K562 (cell line): ENCODE measurements at regions not wholly inside any gene's neighbourhood (a gene's known extent, or its start where the extent isn't known, plus 50 kb on each side); places are given as distances from the start of the nearest gene placed in this dataset.
A peak's percentile ranks its signal among the peaks of the same experiment; 100 is the strongest.

Source experiments
- CBX5 ChIP-seq: IDR thresholded peaks from 2 replicates; pipeline ENCODE4 v1.6.1; 2014; ENCODE audit warnings: low read depth, borderline replicate concordance
- CBX8 ChIP-seq: fragments of 200-600 bp; sonication (generic); IDR thresholded peaks from 2 replicates; pipeline ENCODE4 v1.6.1; 2012; ENCODE audit warnings: borderline replicate concordance, mixed run types, low read depth, mild to moderate bottlenecking, moderate library complexity, mixed read lengths, low read length, control low read depth, inconsistent platforms; ENCODE audit not compliant: poor library complexity, severe bottlenecking; ENCODE audit errors: extremely low read depth
- CHD1 ChIP-seq: fragments of 200-600 bp; sonication (generic); IDR thresholded peaks from one replicate; pipeline ENCODE4 v1.6.1; 2012; ENCODE audit warnings: mild to moderate bottlenecking, moderate library complexity, low read length, inconsistent platforms
- CREM ChIP-seq: IDR thresholded peaks from 2 replicates; pipeline ENCODE4 v1.6.1; 2014; ENCODE audit warnings: antibody characterized with exemption, low read depth
- CSDE1 ChIP-seq, 2 experiments: fragments of 450-650 bp; IDR thresholded peaks; 2 replicates each; pipeline ENCODE4 v1.6.1; 2016; ENCODE audit warnings: mild to moderate bottlenecking in 1 of 2
- E4F1 ChIP-seq: fragments of 250-450 bp; sonication (Bioruptor Pico); IDR thresholded peaks from 2 replicates; pipeline ENCODE4 v1.5.0; 2021; ENCODE audit warnings: mild to moderate bottlenecking, borderline replicate concordance
- ELF4 ChIP-seq: fragments of 450-650 bp; formaldehyde crosslinking; IDR thresholded peaks from 2 replicates; pipeline ENCODE4 v1.4.0; 2022; ENCODE audit warnings: missing genetic modification characterization
- GABPB2 ChIP-seq: fragments of 250-450 bp; sonication (Bioruptor Pico); conservative IDR thresholded peaks from 2 replicates; pipeline ENCODE4 v1.5.1; 2021; ENCODE audit warnings: mild to moderate bottlenecking
- MGA ChIP-seq: fragments of 450-650 bp; IDR thresholded peaks from 2 replicates; pipeline ENCODE4 v1.6.1; 2016; ENCODE audit warnings: mild to moderate bottlenecking, moderate library complexity
- MTA2 ChIP-seq: fragments of 450-650 bp; IDR thresholded peaks from 2 replicates; pipeline ENCODE4 v1.6.1; 2016; ENCODE audit warnings: low read depth
- MTA3 ChIP-seq: fragments of 450-650 bp; formaldehyde crosslinking; IDR thresholded peaks from 2 replicates; pipeline ENCODE4 v1.6.1; 2017; ENCODE audit warnings: mild to moderate bottlenecking, borderline replicate concordance
- NFIX ChIP-seq: fragments of 250-450 bp; sonication (Bioruptor Pico); IDR thresholded peaks from 2 replicates; pipeline ENCODE4 v1.4.0; 2020; ENCODE audit warnings: low read depth, mild to moderate bottlenecking, moderate library complexity
- PPARD ChIP-seq: fragments of 250-450 bp; sonication (Bioruptor Pico); IDR thresholded peaks from 2 replicates; pipeline ENCODE4 v1.8.0; 2022; ENCODE audit warnings: inconsistent platforms, mild to moderate bottlenecking, moderate library complexity
- ZEB2 ChIP-seq: fragments of 450-650 bp; IDR thresholded peaks from 2 replicates; pipeline ENCODE4 v1.6.1; 2016
- ZNF232 ChIP-seq: sonication (generic); formaldehyde crosslinking; IDR thresholded peaks from 2 replicates; pipeline ENCODE4 v1.8.0; 2022; ENCODE audit warnings: mild to moderate bottlenecking, missing genetic modification reagents
- ZNF316 ChIP-seq: fragments of 450-650 bp; IDR thresholded peaks from 2 replicates; pipeline ENCODE4 v1.6.1; 2016

GRCh38 chr2:157934684-157935377, 58.7 kb upstream of the ACVR1 start (continued):
- TF ChIP-seq MGA (no peak), ZNF232 (CRISPR knock-in tag) (no peak), PPARD (CRISPR knock-in tag) (no peak), CBX8 (no peak), ZEB2 (peak; percentile 94), ELF4 (CRISPR knock-in tag) (no peak), E4F1 (CRISPR knock-in tag) (no peak), CHD1 (no peak), CREM (no peak), NFIX (CRISPR knock-in tag) (no peak), MTA3 (0 out of 2 replicates have a peak, but pooled peaks have one; percentile 27), CBX5 (no peak), MTA2 (no peak; the same call in 1 of the 2 replicates), CSDE1 (IDR thresholded peaks at IDR 0.05) (no peak), ZNF316 (peak; percentile 88), GABPB2 (CRISPR knock-in tag) (no peak)
